Fibroblast of skin of right biceps (primary cell): ENCODE measurements at regions not wholly inside any gene's neighbourhood (a gene's known extent, or its start where the extent isn't known, plus 50 kb on each side); places are given as distances from the start of the nearest gene placed in this dataset.

Source experiments
- DNase-seq: peaks from one replicate; pipeline ENCODE4 v3.0.0-alpha.2; 2013

- DNase-seq = peak; percentile 70
Observed at GRCh38 chr1:59029411-59030167, 245.7 kb upstream of the JUN start.

DNA sequence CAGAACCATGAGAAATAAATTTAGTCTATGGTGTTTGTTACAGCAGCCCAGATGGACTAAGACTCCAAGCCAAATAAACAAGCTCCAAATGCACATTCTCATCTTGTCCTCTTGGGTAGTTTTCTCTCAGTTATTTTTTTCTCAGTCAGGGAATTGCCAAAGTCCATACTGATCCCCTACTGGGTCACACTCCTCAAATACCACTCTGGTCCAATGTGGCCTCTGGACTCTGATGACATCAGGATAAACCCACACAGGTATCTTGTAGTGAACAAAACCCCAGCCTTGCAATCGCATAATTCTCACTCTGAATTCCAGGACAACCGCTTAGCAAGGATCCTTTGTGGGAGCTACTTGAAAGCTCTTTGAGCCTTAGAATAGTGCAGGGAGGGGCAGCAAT, 248.4 kb upstream of the JUN start:
- DNase-seq = no peak

DNA sequence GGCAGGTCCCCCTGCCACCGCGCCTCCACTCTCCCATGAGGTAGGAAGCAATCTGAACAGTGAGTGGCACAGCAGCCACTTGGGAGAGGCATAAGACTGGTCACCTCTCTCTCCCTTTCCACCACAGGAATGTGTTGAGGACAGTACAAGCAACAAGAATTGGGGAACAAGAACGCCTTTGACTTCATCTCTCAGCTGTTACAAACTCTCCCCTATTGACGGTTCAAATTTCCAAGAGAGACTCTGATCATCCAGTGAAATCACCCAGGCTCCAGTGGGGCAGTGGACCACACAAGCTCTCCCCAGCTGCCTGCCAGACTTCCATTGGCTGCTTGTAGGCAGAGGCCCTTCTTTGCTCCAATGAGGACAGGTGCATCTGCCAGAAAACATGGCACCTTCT, 249.9 kb upstream of the JUN start:
- DNase-seq = no peak

DNA sequence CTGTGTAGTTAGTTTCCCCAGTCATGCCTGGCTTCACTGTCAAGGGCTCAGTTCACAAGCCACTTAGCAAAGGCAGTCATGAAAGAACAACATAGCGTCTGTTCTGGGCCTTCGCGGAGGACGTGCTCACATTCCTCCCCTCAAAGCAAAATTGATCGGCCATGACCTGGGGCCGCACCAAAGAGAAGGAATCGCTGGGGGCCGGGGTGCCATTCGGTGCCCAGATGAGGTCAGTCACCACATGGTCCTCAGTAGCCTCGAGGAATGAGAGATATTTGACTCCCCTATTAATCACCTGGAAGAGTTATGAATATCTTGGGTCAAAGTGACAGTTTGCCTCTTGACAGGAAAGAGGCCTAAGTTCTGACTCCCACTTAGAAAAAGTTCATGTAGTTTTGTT, 251.1 kb upstream of the JUN start:
- DNase-seq = no peak

DNA sequence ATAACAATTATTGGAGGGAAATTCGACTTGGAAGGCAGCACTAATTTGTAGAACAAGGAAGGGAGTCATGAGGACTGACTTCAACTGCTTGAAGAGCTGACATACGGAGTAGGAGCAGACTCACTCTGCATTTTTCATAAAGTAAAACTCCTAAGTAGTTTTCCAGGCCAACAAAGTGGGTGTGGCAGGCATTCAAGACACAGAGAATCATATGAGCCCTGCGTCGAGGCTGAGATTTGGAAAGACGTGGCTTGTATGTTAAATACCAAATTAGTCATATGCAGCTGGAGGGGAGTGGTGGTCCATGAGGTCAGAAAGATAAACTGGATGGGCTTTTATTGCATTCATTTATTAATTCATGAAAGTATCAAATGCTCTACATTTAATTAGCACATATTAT, 255.7 kb upstream of the JUN start:
- no peak for DNase-seq

GRCh38 chr1:59040486-59040885, 256.4 kb upstream of the FGGY start:
- no peak for DNase-seq

- peak; percentile 72 for DNase-seq
Observed at GRCh38 chr1:59041646-59042277, 255.1 kb upstream of the FGGY start.

DNA sequence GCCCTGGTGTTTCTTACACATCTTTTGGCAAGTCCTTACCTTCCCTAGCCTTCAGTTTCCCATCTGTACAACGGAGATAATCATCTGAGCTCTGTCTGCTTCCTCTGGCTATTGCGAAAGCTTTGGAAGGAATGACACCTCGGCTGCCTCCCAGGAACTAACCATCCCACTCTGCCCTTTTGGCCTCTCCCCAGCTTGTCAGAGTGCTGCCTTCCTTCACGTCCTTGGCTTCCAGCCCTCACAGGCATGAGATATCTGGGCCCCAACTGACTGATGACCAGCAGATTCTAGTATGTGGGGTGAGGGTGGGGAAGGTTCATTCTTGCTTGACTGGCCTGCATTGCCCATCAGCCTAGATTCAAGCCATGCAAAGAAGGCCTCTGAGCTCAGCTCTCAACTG, 253.1 kb upstream of the FGGY start:
- peak; percentile 93 for DNase-seq

GRCh38 chr1:59044535-59045121, 252.3 kb upstream of the FGGY start:
- no peak for DNase-seq

- DNase-seq = no peak
Observed at GRCh38 chr1:59045137-59045536, 251.8 kb upstream of the FGGY start.

GRCh38 chr1:59045636-59046035, 251.3 kb upstream of the FGGY start:
- DNase-seq = no peak

DNA sequence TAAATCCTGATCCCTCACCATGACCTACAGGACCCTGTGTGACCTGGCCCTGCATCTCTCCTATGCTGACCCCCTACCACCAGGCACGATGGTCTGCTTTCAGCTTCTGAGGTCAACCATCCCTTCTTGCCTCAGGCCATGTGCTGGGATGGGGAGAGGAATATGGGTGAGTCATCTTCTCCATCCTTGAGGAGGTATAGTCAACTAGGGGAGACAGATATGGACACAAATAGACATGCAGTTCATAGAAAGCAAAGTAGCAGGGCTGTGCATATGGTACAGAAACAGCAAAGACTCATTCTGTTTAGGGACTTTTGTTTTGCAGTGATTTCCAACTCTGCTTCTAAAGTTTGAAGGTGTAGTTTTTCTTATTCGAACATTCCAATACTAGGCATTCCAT, 250.8 kb upstream of the FGGY start:
- DNase-seq = peak; percentile 45

- no peak for DNase-seq
Observed at GRCh38 chr1:59046730-59047157, 250.2 kb upstream of the FGGY start.

DNA sequence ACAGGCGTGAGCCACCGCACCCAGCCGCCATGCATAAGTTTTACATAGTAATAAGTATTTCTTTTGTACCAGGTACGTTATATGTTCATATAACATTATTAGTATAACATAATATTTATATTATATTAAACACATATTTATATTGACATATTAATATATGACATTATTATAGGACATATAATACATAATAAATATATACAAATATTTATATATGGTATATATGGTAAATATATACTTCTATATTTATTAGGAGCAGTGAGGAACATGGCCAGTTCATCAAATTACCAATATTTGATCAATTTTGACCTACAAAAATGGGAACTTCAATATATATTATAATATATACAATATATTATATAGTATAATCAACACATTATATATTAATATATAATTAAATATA, 245.9 kb upstream of the FGGY start:
- DNase-seq = no peak

DNA sequence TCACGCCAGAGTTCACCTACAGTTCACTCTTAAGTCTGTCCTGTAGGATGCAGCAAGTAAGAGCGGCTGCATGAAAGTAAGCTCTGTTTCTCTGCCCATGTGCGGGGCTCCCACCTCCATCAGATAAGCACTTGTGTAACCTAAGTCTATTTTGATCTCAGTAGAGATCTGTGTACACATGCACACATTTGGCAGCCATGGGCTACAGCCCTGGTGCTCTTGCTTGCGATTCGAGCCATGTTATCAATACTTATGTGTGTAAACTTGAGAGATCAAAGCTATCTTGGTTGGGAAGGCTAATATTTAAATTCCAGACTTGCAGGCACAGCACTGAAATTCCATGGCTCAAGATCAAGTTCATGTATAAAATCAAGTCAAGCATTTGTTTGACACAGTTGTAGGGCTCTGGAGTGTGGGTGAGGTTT, 244.7 kb upstream of the FGGY start:
- DNase-seq = no peak

- DNase-seq = no peak
Observed at GRCh38 chr1:59054172-59054571, 242.7 kb upstream of the FGGY start.

GRCh38 chr1:59055908-59056719, 240.8 kb upstream of the FGGY start:
- DNase-seq = no peak

GRCh38 chr1:59057211-59057694, 239.6 kb upstream of the FGGY start:
- DNase-seq = peak; percentile 96

DNA sequence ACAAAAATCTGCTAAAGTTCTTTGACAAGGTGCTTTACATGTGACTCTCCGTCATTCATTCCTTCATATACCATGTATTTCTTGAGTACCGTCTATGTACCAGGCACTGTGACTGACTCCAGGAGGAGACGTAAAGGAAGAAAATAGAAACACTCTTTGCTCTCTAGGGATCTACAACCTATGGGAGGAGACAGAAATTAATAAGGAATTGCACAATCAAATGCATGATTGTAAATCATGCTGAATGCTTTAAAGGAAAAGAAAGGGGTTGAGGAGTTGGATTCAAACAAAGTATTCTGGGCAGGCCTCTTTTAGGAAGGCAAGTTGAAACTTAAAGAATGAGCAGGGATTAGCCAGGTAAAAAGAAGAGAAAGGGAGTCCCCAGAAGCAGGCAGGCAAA, 239.1 kb upstream of the FGGY start:
- DNase-seq = peak; percentile 42

- DNase-seq = no peak
Observed at GRCh38 chr1:59058665-59059439, 238.0 kb upstream of the FGGY start.

DNA sequence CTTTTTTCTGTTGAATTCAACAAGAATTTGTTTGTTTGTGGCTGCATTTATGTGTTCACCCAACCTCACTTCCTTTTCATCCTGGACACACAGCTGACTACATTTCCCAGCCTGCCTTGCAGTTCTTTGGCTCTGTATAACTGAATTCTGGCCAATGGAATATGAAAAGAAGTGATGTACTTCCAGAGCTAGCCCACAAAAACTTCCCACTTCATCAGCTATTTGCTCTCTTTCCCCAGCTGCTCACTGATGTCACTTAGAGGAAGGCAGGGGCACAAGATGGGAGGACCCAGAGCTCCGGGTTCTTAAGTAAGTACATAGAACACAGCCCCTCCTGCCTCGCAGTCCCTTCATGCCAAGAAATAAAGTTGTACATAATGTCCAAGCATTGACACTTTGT, 235.0 kb upstream of the FGGY start:
- peak; percentile 88 for DNase-seq

DNA sequence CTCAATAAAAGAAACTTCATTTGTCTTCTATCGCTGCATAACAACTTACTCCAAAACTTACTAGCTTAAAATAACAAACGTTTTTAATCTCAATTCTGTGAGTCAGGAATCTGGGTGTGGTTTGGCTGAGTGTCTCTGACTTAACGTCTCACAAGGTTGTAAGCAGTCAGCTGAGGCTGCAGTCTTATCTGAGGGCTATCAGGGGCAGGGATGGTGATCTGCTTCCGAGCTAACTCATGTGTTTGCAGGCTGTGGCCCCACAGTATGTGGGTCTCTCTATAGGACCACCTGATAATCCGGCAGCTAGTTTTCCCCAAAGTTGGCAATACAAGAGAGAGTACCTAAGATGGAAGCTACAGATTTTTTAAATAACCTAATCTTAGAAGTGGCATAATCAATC, 234.2 kb upstream of the FGGY start:
- DNase-seq = peak; percentile 72

- DNase-seq = no peak
Observed at GRCh38 chr1:59063501-59063900, 233.4 kb upstream of the FGGY start.
